GM12878 (cell line): ENCODE measurements at regions not wholly inside any gene's neighbourhood (a gene's known extent, or its start where the extent isn't known, plus 50 kb on each side); places are given as distances from the start of the nearest gene placed in this dataset.
A peak's percentile ranks its signal among the peaks of the same experiment; 100 is the strongest.

Source experiments
- CBX3 ChIP-seq: fragments of 200-600 bp; sonication (generic); IDR thresholded peaks from 2 replicates; pipeline ENCODE4 v1.6.1; 2016; ENCODE audit warnings: low read depth, borderline replicate concordance
- CHD1 ChIP-seq: IDR thresholded peaks from 2 replicates; pipeline ENCODE4 v1.6.1; 2012; ENCODE audit warnings: low read depth, low read length, improper control_type of control experiment
- CHD4 ChIP-seq: fragments of 200-600 bp; sonication (generic); IDR thresholded peaks from 2 replicates; pipeline ENCODE4 v1.6.1; 2016; ENCODE audit warnings: mild to moderate bottlenecking
- ELK1 ChIP-seq: IDR thresholded peaks from 2 replicates; pipeline ENCODE4 v1.6.1; 2012; ENCODE audit warnings: low read depth, low read length, improper control_type of control experiment
- ESRRA ChIP-seq: IDR thresholded peaks from 2 replicates; pipeline ENCODE4 v1.6.1; 2012; ENCODE audit warnings: mild to moderate bottlenecking, low read length, improper control_type of control experiment
- HCFC1 ChIP-seq: fragments of 150-350 bp; IDR thresholded peaks from 2 replicates; pipeline ENCODE4 v1.6.1; 2014; ENCODE audit warnings: low read length
- HSF1 ChIP-seq: fragments of 150-350 bp; IDR thresholded peaks from 2 replicates; pipeline ENCODE4 v1.6.1; 2014; ENCODE audit warnings: mild to moderate bottlenecking, low read depth, low read length
- IRF3 ChIP-seq: fragments of 450-650 bp; IDR thresholded peaks from 2 replicates; pipeline ENCODE4 v1.6.1; 2014; ENCODE audit warnings: mild to moderate bottlenecking
- JUNB ChIP-seq: IDR thresholded peaks from 2 replicates; pipeline ENCODE4 v1.6.1; 2016; ENCODE audit warnings: antibody characterized with exemption, mild to moderate bottlenecking
- NBN ChIP-seq: fragments of 450-650 bp; IDR thresholded peaks from 2 replicates; pipeline ENCODE4 v1.6.1; 2016
- NFYB ChIP-seq: IDR thresholded peaks from 2 replicates; pipeline ENCODE4 v1.6.1; 2011; ENCODE audit warnings: low read depth, mild to moderate bottlenecking, low read length, improper control_type of control experiment, moderate library complexity; ENCODE audit not compliant: insufficient read depth
- NR2F1 ChIP-seq: fragments of 450-650 bp; conservative IDR thresholded peaks from 2 replicates; pipeline ENCODE4 v1.6.1; 2017; ENCODE audit warnings: mild to moderate bottlenecking
- SMARCA5 ChIP-seq: fragments of 450-650 bp; IDR thresholded peaks from 2 replicates; pipeline ENCODE4 v1.6.1; 2017; ENCODE audit warnings: mild to moderate bottlenecking
- SPI1 ChIP-seq: IDR thresholded peaks from 2 replicates; pipeline ENCODE4 v1.6.1; 2011; ENCODE audit warnings: low read depth, mild to moderate bottlenecking, low read length, moderate library complexity, borderline replicate concordance; ENCODE audit not compliant: insufficient read depth
- SUPT20H ChIP-seq: IDR thresholded peaks from 2 replicates; pipeline ENCODE4 v1.6.1; 2011; ENCODE audit warnings: low read depth, mild to moderate bottlenecking, low read length, moderate library complexity, borderline replicate concordance; ENCODE audit not compliant: control insufficient read depth
- TAF1 ChIP-seq: IDR thresholded peaks from 2 replicates; pipeline ENCODE4 v1.6.1; 2011; ENCODE audit warnings: mild to moderate bottlenecking, low read depth, low read length, borderline replicate concordance
- YBX1 ChIP-seq: fragments of 450-650 bp; IDR thresholded peaks from 2 replicates; pipeline ENCODE4 v1.6.1; 2016; ENCODE audit warnings: antibody characterized with exemption
- ZBED1 ChIP-seq: IDR thresholded peaks from 2 replicates; pipeline ENCODE4 v1.6.1; 2016; ENCODE audit warnings: borderline replicate concordance
- ZBTB4 ChIP-seq: fragments of 450-650 bp; formaldehyde crosslinking; IDR thresholded peaks from 2 replicates; pipeline ENCODE4 v1.4.0; 2022; ENCODE audit warnings: mild to moderate bottlenecking, moderate library complexity
- ZBTB40 ChIP-seq: fragments of 450-650 bp; IDR thresholded peaks from 2 replicates; pipeline ENCODE4 v1.6.1; 2016; ENCODE audit warnings: mild to moderate bottlenecking, moderate library complexity, borderline replicate concordance

GRCh38 chr2:181374781-181375675 lies 82.2 kb upstream of the ITGA4 start (continued):
- TF ChIP-seq ELK1 (no peak), CHD1 (no peak), ESRRA (no peak), HSF1 (no peak), NR2F1 (0 out of 2 replicates have a peak, but pooled peaks have one; percentile 14), ZBTB4 (no peak), CBX3 (no peak), CHD4 (no peak), ZBTB40 (no peak), HCFC1 (no peak), NBN (no peak), YBX1 (no peak), SMARCA5 (no peak), IRF3 (no peak), JUNB (peak; percentile 69), SUPT20H (no peak), TAF1 (no peak), SPI1 (peak; percentile 21; the same call in 1 of the 2 replicates), ZBED1 (peak; percentile 47; the same call in 1 of the 2 replicates), NFYB (no peak)
